ENCODE measurements at regions not wholly inside any gene's neighbourhood (a gene's known extent, or its start where the extent isn't known, plus 50 kb on each side); places are given as distances from the start of the nearest gene placed in this dataset.

- TF ChIP-seq CTCF (conservative IDR thresholded peaks at IDR 0.05; ENCODE audit: low read depth, low read length): no peak; the same call in 1 of the 2 replicates
- TF ChIP-seq EZH2 (IDR thresholded peaks at IDR 0.05; ENCODE audit: low read length, unreplicated experiment): no peak
- no peak for TF ChIP-seq EZH2phosphoT487 (IDR thresholded peaks at IDR 0.05; ENCODE audit: borderline replicate concordance, low read length)
Observed at GRCh38 chr11:60607483-60607882, 91.9 kb upstream of the MS4A8 start.
